GM10248 (cell line): ENCODE measurements at regions not wholly inside any gene's neighbourhood (a gene's known extent, or its start where the extent isn't known, plus 50 kb on each side); places are given as distances from the start of the nearest gene placed in this dataset.

Experiments
- CTCF ChIA-PET: fragments of 300-600 bp; sonication (Branson Sonifier 250); formaldehyde crosslinking; extraction: SDS; loops from one replicate; lab custom pipeline; 2021; ENCODE audit warnings: antibody characterized with exemption; lab: Yijun Ruan, JAX
- POLR2A ChIA-PET: fragments of 350-650 bp; sonication (Branson Sonifier 250); formaldehyde crosslinking; extraction: SDS; loops from one replicate; lab custom pipeline; 2020; ENCODE audit warnings: antibody characterized with exemption; lab: Yijun Ruan, JAX
- DNase-seq: peaks from one replicate; pipeline ENCODE4 v3.0.0; 2012; ENCODE audit errors: extremely low spot score
- TF ChIP-seq, protein P1 (sequence below): IDR thresholded peaks from 2 replicates; pipeline ENCODE4 v1.5.1; 2012; ENCODE audit warnings: mild to moderate bottlenecking, low read depth; ENCODE audit errors: extremely low read depth, missing control alignments, control extremely low read depth

DNA sequence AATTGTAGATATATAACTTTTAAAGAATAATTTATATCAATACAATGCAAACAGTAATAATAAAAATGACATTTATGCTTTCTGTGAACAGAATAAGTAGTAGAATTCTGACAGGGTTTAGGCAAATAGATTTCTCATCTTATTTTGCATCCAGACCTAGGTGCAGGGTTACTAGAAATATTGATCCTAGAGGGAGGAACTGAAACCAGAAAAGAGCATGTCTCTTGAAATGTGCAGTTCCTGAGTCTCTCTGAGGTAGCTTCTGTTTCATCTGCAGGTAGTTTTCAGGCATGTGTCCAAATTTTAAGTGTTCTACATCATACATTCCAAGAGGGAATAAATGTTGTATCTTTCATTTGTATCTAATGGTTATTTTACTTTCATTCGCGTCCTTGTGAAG, 631.9 kb upstream of the ADGRL4 start:
- POLR2A ChIA-PET, result no interaction called here
- peak; percentile 10 for DNase-seq
- TF ChIP-seq, protein P1, sequence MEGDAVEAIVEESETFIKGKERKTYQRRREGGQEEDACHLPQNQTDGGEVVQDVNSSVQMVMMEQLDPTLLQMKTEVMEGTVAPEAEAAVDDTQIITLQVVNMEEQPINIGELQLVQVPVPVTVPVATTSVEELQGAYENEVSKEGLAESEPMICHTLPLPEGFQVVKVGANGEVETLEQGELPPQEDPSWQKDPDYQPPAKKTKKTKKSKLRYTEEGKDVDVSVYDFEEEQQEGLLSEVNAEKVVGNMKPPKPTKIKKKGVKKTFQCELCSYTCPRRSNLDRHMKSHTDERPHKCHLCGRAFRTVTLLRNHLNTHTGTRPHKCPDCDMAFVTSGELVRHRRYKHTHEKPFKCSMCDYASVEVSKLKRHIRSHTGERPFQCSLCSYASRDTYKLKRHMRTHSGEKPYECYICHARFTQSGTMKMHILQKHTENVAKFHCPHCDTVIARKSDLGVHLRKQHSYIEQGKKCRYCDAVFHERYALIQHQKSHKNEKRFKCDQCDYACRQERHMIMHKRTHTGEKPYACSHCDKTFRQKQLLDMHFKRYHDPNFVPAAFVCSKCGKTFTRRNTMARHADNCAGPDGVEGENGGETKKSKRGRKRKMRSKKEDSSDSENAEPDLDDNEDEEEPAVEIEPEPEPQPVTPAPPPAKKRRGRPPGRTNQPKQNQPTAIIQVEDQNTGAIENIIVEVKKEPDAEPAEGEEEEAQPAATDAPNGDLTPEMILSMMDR, result no peak
- CTCF ChIA-PET, result no interaction called here

DNA sequence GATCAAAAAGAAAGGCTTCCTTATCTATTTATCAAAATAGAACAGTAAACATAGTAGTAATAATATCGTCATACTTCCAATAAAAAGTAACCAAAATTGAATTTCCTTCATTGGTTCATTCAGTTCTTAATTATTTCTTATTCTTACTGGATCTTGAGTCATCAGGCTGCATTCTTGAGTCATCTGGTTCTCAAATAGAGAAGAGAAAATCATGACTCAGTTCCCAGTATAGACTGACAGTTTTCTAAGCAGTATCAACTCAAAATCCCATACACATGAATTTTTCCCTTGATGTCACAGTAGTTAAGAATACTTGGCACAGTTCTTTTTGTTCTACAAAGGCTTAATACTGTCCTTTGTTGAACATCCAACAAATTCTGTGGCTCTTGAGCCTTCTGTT, 626.9 kb upstream of the ADGRL4 start:
- CTCF ChIA-PET, result no interaction called here
- TF ChIP-seq, protein P1, result no peak
- DNase-seq, result no peak
- POLR2A ChIA-PET, result no interaction called here

DNA sequence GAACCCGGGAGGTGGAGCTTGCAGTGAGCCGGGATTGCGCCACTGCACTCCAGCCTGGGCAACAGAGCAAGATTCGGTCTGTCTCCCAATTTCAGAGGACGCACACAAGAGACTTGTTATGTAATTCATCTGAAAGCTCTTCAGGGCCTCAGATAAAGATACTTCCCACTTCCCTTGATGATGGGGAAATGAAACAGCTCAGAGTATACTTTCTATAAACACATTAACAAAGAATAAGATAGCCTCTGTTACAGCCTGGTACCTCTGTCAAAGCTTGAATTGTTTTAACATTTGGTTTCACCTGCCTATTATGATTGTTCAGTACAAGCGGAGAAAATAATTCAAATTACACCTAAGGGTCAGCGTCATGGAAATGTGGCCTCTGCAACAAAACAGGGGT, 622.9 kb upstream of the ADGRL4 start:
- DNase-seq, result no peak
- POLR2A ChIA-PET, result no interaction called here
- TF ChIP-seq, protein P1, result no peak
- CTCF ChIA-PET, result no interaction called here

DNA sequence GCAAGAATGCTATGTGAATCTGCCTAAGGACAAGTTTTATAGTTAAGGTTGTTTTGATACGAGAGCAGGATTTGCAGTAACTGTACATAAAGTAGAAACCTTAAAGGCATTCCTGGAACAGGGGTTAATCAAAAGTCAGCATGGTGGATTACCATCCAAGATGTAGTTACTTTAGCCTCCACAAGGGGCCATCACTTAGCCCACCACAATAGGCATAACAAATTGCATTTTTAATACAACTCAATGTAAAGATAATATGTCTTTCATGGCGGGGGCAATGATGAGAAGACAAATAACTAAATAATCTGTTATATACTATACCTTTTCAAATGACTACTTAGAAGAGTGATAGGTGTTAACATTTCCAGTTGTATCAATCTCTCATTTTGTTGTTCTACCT, 611.2 kb upstream of the ADGRL4 start:
- CTCF ChIA-PET, result no interaction called here
- no peak for DNase-seq
- TF ChIP-seq, protein P1, result no peak
- POLR2A ChIA-PET, result no interaction called here

DNA sequence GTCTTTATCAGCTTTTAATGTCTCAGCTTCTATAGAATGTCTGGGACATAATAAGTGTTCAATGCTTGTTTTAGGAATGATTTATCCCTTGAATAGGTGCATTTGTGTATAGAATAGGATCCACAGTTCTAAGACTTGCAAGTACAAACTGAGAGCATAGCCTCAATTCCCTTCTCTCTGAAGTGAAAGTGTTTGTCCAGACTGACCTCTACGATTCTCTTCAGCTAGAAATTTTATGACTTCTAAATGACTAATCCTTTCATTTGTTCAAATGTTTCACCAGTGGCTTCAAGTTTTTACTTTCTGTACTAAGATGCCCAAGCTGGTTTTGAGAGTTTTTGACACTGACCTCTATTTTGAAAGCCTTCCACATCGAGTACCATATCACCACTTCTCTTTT, 608.2 kb upstream of the ADGRL4 start:
- TF ChIP-seq, protein P1, result no peak
- POLR2A ChIA-PET, result no interaction called here
- CTCF ChIA-PET, result no interaction called here
- no peak for DNase-seq

DNA sequence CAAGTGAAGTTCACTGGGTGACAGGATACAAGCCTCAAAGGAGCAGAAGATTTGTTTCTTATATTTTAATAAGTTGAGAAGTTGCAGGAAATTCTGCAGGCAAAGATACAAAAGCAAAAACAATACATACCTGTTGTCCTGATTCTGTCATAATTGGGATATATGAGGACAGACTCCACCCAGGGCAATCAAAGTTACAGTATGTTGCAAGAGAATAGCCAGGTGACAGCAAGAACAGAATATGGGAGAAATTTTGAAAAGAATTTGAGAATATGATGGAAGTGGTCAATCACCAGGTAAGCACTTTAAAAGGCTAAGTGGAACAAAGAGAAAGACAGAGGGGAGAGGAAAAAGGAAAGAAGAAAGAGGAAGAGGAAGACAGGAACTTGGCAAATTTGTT, 607.6 kb upstream of the ADGRL4 start:
- no peak for DNase-seq
- POLR2A ChIA-PET, result no interaction called here
- CTCF ChIA-PET, result no interaction called here
- TF ChIP-seq, protein P1, result no peak

DNA sequence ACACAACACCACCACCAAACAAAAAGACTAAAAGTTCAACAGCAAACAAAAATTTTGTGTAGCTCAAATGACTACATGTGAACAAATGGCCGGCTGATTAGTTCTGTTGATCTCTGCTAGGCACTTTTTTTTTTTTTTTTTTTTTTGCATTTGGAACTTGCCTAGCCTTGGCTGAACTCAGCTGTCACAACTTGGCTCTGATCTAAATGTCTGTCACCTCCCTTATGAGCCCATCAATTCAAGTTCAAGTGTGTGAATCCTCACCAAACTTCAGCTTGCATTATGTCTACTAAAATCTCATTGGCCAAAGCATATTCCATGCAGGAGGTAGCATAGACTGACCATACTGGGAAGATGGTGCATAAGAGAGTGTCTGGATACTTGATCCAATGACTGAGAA, 606.5 kb upstream of the ADGRL4 start:
- ChIA-PET POLR2A (no interaction called here), CTCF (interaction anchor here (2.4 kb wide), 1 partner anchor 9 kb away, joined by 7 read pairs; no protein-coding TSS in a partner anchor)
- TF ChIP-seq, protein P1, result no peak
- DNase-seq, result no peak
